IMR-90 (cell line): ENCODE measurements at regions not wholly inside any gene's neighbourhood (a gene's known extent, or its start where the extent isn't known, plus 50 kb on each side); places are given as distances from the start of the nearest gene placed in this dataset.

ENCODE experiments used
- ATAC-seq: fragments of 200-7000 bp; cut with Tn5 transposase; 2 replicates; pipeline ENCODE4 v1.9.1; 2020; ENCODE audit warnings: low read depth, mild to moderate bottlenecking, moderate library complexity
- BruUV-seq: library from RNA; stranded (reverse); fragments of 400-500 nt; replicated peaks from 2 replicates; lab custom pipeline; 2021; lab: Mats Ljungman, UMichigan
- CTCF ChIA-PET: fragments of 300-600 bp; formaldehyde crosslinking; extraction: SDS; loops from one replicate; lab custom pipeline; 2021; ENCODE audit warnings: antibody characterized with exemption; lab: Yijun Ruan, JAX
- POLR2A ChIA-PET: fragments of 300-600 bp; sonication (Branson Sonifier 250); formaldehyde crosslinking; loops from one replicate; lab custom pipeline; 2022; ENCODE audit warnings: antibody characterized with exemption; ENCODE audit not compliant: unreplicated experiment; lab: Charles Lee
- DNase-seq: peaks from one replicate; pipeline ENCODE4 v3.0.0; 2013
- H2AFZ ChIP-seq: replicated peaks from 2 replicates; pipeline ENCODE3; 2013; ENCODE audit warnings: low read length, mild to moderate bottlenecking; ENCODE audit not compliant: poor library complexity
- H2AK5ac ChIP-seq: 2 replicates; pipeline ENCODE4 v1.6.1; 2013; ENCODE audit warnings: low read depth, low read length, inconsistent platforms
- H2AK9ac ChIP-seq: replicated peaks from 2 replicates; pipeline ENCODE3; 2013; ENCODE audit warnings: mild to moderate bottlenecking, low read depth, low read length, moderate library complexity; ENCODE audit not compliant: poor library complexity
- H2BK120ac ChIP-seq: 2 replicates; pipeline ENCODE4 v1.6.1; 2013; ENCODE audit warnings: low read depth, low read length, inconsistent platforms
- H2BK15ac ChIP-seq: 3 replicates; pipeline ENCODE4 v1.6.1; 2013; ENCODE audit warnings: low read depth, low read length, inconsistent platforms
- H2BK20ac ChIP-seq: 2 replicates; pipeline ENCODE4 v1.6.1; 2013; ENCODE audit warnings: low read depth, mild to moderate bottlenecking, inconsistent platforms, low read length, moderate library complexity
- H2BK5ac ChIP-seq: 2 replicates; pipeline ENCODE4 v1.6.1; 2013; ENCODE audit warnings: mild to moderate bottlenecking, low read depth, low read length, inconsistent platforms; ENCODE audit not compliant: poor library complexity, severe bottlenecking
- H3K14ac ChIP-seq: replicated peaks from 2 replicates; pipeline ENCODE4 v1.6.1; 2013; ENCODE audit warnings: low read depth, low read length, inconsistent platforms
- H3K18ac ChIP-seq: 2 replicates; pipeline ENCODE4 v1.6.1; 2013; ENCODE audit warnings: low read depth, low read length, control low read depth
- H3K23ac ChIP-seq: 2 replicates; pipeline ENCODE4 v1.6.1; 2013; ENCODE audit warnings: low read depth, low read length, inconsistent platforms
- H3K27ac ChIP-seq: 2 replicates; pipeline ENCODE4 v1.5.1; 2013; ENCODE audit warnings: mild to moderate bottlenecking, control low read depth, low read length; ENCODE audit not compliant: insufficient read depth
- H3K27me3 ChIP-seq: 2 replicates; pipeline ENCODE4 v1.6.1; 2013; ENCODE audit warnings: low read length; ENCODE audit not compliant: control insufficient read depth, insufficient read depth
- H3K36me3 ChIP-seq: 2 replicates; pipeline ENCODE4 v1.6.1; 2013; ENCODE audit warnings: low read length, mixed read lengths; ENCODE audit not compliant: control insufficient read depth, insufficient read depth
- H3K4ac ChIP-seq: 2 replicates; pipeline ENCODE4 v1.6.1; 2013; ENCODE audit warnings: low read depth, low read length, inconsistent platforms
- H3K4me1 ChIP-seq: 2 replicates; pipeline ENCODE4 v1.6.1; 2013; ENCODE audit warnings: low read length, mixed read lengths; ENCODE audit not compliant: control insufficient read depth, insufficient read depth
- H3K4me2 ChIP-seq: 2 replicates; pipeline ENCODE4 v1.6.1; 2013; ENCODE audit warnings: low read depth, mild to moderate bottlenecking, control low read depth, low read length, moderate library complexity
- H3K4me3 ChIP-seq: 2 replicates; pipeline ENCODE4 v1.5.1; 2013; ENCODE audit warnings: low read depth, mild to moderate bottlenecking, control low read depth, low read length, moderate library complexity; ENCODE audit not compliant: insufficient read depth
- H3K56ac ChIP-seq: 2 replicates; pipeline ENCODE4 v1.6.1; 2013; ENCODE audit warnings: low read length, inconsistent platforms; ENCODE audit not compliant: insufficient read depth; ENCODE audit errors: extremely low read depth
- H3K79me1 ChIP-seq, 2 experiments: 2 replicates each; pipeline ENCODE4 v1.6.1; 2013; ENCODE audit warnings: low read length in 2 of 2, inconsistent platforms in 1 of 2, low read depth in 1 of 2
- H3K9ac ChIP-seq: 2 replicates; pipeline ENCODE4 v1.6.1; 2013; ENCODE audit warnings: low read depth, low read length, control low read depth
- H3K9me1 ChIP-seq: 2 replicates; pipeline ENCODE4 v1.6.1; 2013; ENCODE audit warnings: low read length, inconsistent platforms; ENCODE audit not compliant: insufficient read depth
- H3K9me3 ChIP-seq: 2 replicates; pipeline ENCODE4 v1.6.1; 2013; ENCODE audit warnings: low read length; ENCODE audit not compliant: control insufficient read depth, insufficient read depth
- H4K20me1 ChIP-seq: 2 replicates; pipeline ENCODE4 v1.6.1; 2013; ENCODE audit warnings: low read length, inconsistent platforms; ENCODE audit not compliant: insufficient read depth
- H4K5ac ChIP-seq: 2 replicates; pipeline ENCODE4 v1.6.1; 2013; ENCODE audit warnings: mild to moderate bottlenecking, low read depth, low read length, control low read depth
- H4K8ac ChIP-seq, 2 experiments: 2 replicates each; pipeline ENCODE4 v1.6.1; 2013; ENCODE audit warnings: low read depth in 2 of 2, low read length in 2 of 2, control low read depth in 1 of 2, inconsistent platforms in 1 of 2
- H4K91ac ChIP-seq: 2 replicates; pipeline ENCODE4 v1.6.1; 2013; ENCODE audit warnings: low read depth, low read length, inconsistent platforms; ENCODE audit not compliant: insufficient read depth
- CEBPB ChIP-seq: IDR thresholded peaks from 2 replicates; pipeline ENCODE4 v1.6.1; 2012; ENCODE audit warnings: low read depth, low read length, improper control_type of control experiment
- MAZ ChIP-seq: IDR thresholded peaks from 2 replicates; pipeline ENCODE4 v1.6.1; 2012; ENCODE audit warnings: low read depth, mild to moderate bottlenecking, low read length, improper control_type of control experiment, moderate library complexity, borderline replicate concordance
- dilution Hi-C: fragments of 300-500 bp; cut with HindIII; formaldehyde crosslinking; loops from one replicate; pipeline ENCODE4 v1.14.3; 2018; ENCODE audit warnings: low sequenced_read_pairs; ENCODE audit not compliant: unreplicated experiment
- in situ Hi-C: fragments of 300-500 bp; cut with MboI; formaldehyde crosslinking; loops from 3 replicates; pipeline ENCODE4 v1.14.3; 2019; ENCODE audit warnings: low sequenced_read_pairs, inconsistent platforms, mixed read lengths
- intact Hi-C: fragments of 100-400 bp; cut with micrococcal nuclease; formaldehyde crosslinking; loops from 2 replicates; pipeline ENCODE4 v1.10.0; 2022
- TF ChIP-seq, protein P1 (sequence below): conservative IDR thresholded peaks from 2 replicates; pipeline ENCODE4 v1.5.1; 2012; ENCODE audit warnings: mild to moderate bottlenecking, low read depth, low read length, improper control_type of control experiment
- TF ChIP-seq, protein P2 (sequence below): fragments of 150-350 bp; IDR thresholded peaks from 2 replicates; pipeline ENCODE4 v1.6.1; 2016; ENCODE audit warnings: low read depth, mild to moderate bottlenecking, low read length, moderate library complexity, borderline replicate concordance

DNA sequence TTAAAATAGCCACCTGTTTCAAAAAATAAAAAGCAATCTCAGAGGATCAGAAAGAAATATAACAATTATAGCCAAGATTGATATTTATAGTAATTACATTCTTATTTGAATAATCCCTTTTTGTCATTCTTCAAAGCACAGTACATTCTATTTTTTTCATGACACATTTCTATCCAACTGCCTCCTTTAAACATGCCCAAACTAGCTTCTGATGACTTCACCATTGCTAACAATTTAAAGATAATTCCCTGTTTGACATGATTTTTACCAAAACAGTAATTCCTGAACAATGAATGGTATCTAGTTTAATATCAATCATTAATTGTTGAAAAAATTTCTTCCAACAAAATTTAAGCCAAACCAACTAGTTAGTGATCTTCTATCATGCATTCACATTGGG, 172.4 kb downstream of the SNCA start:
- H3K9ac ChIP-seq = no peak overlapping the region
- H3K79me1 ChIP-seq = no peaks in the 10 kb centered on the region
- no peak overlapping the region for H3K18ac ChIP-seq
- H3K9me3 ChIP-seq = no peaks in the 10 kb centered on the region
- no peak overlapping the region for H3K4ac ChIP-seq
- no peak overlapping the region for H3K27ac ChIP-seq
- H3K56ac ChIP-seq = no peak overlapping the region
- no peak overlapping the region for H3K4me3 ChIP-seq
- no peak overlapping the region for H2AFZ ChIP-seq
- H2BK15ac ChIP-seq = no peak overlapping the region
- in situ Hi-C loops (loop anchor here (10.0 kb wide), 1 partner anchor 210 kb away; no protein-coding TSS in a partner anchor), dilution Hi-C loops (no loop called here), intact Hi-C loops (no loop called here)
- H2AK9ac ChIP-seq = no peak overlapping the region
- no peak overlapping the region for H3K4me2 ChIP-seq
- no TSS peak for BruUV-seq
- H2AK5ac ChIP-seq = no peak overlapping the region
- H2BK5ac ChIP-seq = no peak overlapping the region
- no peaks in the 10 kb centered on the region for H3K9me1 ChIP-seq
- H3K23ac ChIP-seq = no peak overlapping the region
- POLR2A ChIA-PET = no interaction called here
- DNase-seq (no peak), ATAC-seq (no peak)
- H2BK20ac ChIP-seq = no peak overlapping the region
- no peak overlapping the region for H4K8ac ChIP-seq
- H3K36me3 ChIP-seq = no peaks in the 10 kb centered on the region
- no peak overlapping the region for H4K91ac ChIP-seq
- H3K4me1 ChIP-seq = no peaks in the 10 kb centered on the region; the same call in 1 of the 2 replicates
- H4K5ac ChIP-seq = no peak overlapping the region
- peaks cover 2% of the 10 kb centered on the region; the same call in 1 of the 2 replicates for H3K27me3 ChIP-seq
- no peak overlapping the region for H3K14ac ChIP-seq
- TF ChIP-seq MAZ (no peak), CEBPB (no peak)
- TF ChIP-seq, protein P1, sequence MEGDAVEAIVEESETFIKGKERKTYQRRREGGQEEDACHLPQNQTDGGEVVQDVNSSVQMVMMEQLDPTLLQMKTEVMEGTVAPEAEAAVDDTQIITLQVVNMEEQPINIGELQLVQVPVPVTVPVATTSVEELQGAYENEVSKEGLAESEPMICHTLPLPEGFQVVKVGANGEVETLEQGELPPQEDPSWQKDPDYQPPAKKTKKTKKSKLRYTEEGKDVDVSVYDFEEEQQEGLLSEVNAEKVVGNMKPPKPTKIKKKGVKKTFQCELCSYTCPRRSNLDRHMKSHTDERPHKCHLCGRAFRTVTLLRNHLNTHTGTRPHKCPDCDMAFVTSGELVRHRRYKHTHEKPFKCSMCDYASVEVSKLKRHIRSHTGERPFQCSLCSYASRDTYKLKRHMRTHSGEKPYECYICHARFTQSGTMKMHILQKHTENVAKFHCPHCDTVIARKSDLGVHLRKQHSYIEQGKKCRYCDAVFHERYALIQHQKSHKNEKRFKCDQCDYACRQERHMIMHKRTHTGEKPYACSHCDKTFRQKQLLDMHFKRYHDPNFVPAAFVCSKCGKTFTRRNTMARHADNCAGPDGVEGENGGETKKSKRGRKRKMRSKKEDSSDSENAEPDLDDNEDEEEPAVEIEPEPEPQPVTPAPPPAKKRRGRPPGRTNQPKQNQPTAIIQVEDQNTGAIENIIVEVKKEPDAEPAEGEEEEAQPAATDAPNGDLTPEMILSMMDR = no peak
- TF ChIP-seq, protein P2, sequence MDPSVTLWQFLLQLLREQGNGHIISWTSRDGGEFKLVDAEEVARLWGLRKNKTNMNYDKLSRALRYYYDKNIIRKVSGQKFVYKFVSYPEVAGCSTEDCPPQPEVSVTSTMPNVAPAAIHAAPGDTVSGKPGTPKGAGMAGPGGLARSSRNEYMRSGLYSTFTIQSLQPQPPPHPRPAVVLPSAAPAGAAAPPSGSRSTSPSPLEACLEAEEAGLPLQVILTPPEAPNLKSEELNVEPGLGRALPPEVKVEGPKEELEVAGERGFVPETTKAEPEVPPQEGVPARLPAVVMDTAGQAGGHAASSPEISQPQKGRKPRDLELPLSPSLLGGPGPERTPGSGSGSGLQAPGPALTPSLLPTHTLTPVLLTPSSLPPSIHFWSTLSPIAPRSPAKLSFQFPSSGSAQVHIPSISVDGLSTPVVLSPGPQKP = no peak
- CTCF ChIA-PET = no interaction called here
- no peak overlapping the region for H2BK120ac ChIP-seq
- no peaks in the 10 kb centered on the region for H4K20me1 ChIP-seq
